H1 (cell line): ENCODE measurements at regions not wholly inside any gene's neighbourhood (a gene's known extent, or its start where the extent isn't known, plus 50 kb on each side); places are given as distances from the start of the nearest gene placed in this dataset.

Experiments
- CTCF ChIA-PET: fragments of 300-600 bp; sonication (Branson Sonifier 250); formaldehyde crosslinking; loops from one replicate; lab custom pipeline; 2021; ENCODE audit not compliant: partially characterized antibody; lab: Charles Lee
- POLR2A ChIA-PET: fragments of 300-600 bp; sonication (Branson Sonifier 250); formaldehyde crosslinking; loops from one replicate; lab custom pipeline; 2021; ENCODE audit warnings: inconsistent platforms; ENCODE audit not compliant: partially characterized antibody; lab: Charles Lee
- DNase-seq, 2 experiments: peaks; one replicate each; pipeline versions ENCODE4 v3.0.0 to v3.0.0-alpha.2; 2010 to 2022; ENCODE audit warnings: low spot score in 2 of 2, low read depth in 1 of 2, mixed read lengths in 1 of 2
- FAIRE-seq: peaks from 2 replicates; lab custom pipeline; 2011; peaks lifted over from hg19 to GRCh38; lab: Jason Lieb, UNC
- H2AFZ ChIP-seq: 2 replicates; pipeline ENCODE4 v1.8.1; 2012; ENCODE audit warnings: low read length, inconsistent platforms
- H2AK5ac ChIP-seq: 2 replicates; pipeline ENCODE4 v1.6.1; 2013; ENCODE audit warnings: low read depth, low read length
- H2BK120ac ChIP-seq: replicated peaks from 2 replicates; pipeline ENCODE3; 2013; ENCODE audit warnings: low read depth, low read length, inconsistent platforms
- H2BK12ac ChIP-seq: 2 replicates; pipeline ENCODE4 v1.6.1; 2013; ENCODE audit warnings: low read depth, low read length
- H2BK15ac ChIP-seq: 2 replicates; pipeline ENCODE4 v1.6.1; 2013; ENCODE audit warnings: low read length
- H2BK20ac ChIP-seq: 2 replicates; pipeline ENCODE4 v1.6.1; 2013; ENCODE audit warnings: low read length
- H2BK5ac ChIP-seq: 2 replicates; pipeline ENCODE4 v1.6.1; 2013; ENCODE audit warnings: low read depth, low read length
- H3K14ac ChIP-seq: 2 replicates; pipeline ENCODE4 v1.6.1; 2013; ENCODE audit warnings: inconsistent platforms; ENCODE audit not compliant: insufficient read length
- H3K18ac ChIP-seq: 2 replicates; pipeline ENCODE4 v1.6.1; 2013; ENCODE audit warnings: low read length; ENCODE audit errors: extremely low read depth
- H3K23ac ChIP-seq: 2 replicates; pipeline ENCODE4 v1.6.1; 2013; ENCODE audit warnings: inconsistent platforms; ENCODE audit not compliant: insufficient read length
- H3K23me2 ChIP-seq: 2 replicates; pipeline ENCODE4 v1.6.1; 2013; ENCODE audit warnings: low read depth, low read length
- H3K27ac ChIP-seq: 2 replicates; pipeline ENCODE4 v1.6.1; 2011; ENCODE audit warnings: low read depth, low read length, inconsistent platforms
- H3K27me3 ChIP-seq, 4 experiments: replicated peaks in 1 of 4; 1 replicate in 1 of 4; 2 replicates in 3 of 4; pipeline versions ENCODE4 v1.6.1 to v1.8.1; 2011 to 2013; ENCODE audit warnings: low read length in 3 of 4, mild to moderate bottlenecking in 3 of 4, inconsistent platforms in 2 of 4, mixed read lengths in 2 of 4, moderate library complexity in 1 of 4; ENCODE audit not compliant: control insufficient read depth in 3 of 4, insufficient read depth in 3 of 4; ENCODE audit errors: extremely low read depth in 1 of 4
- H3K36me3 ChIP-seq, 4 experiments: 2 replicates each; pipeline versions ENCODE4 v1.6.1 to v1.8.1; 2011 to 2013; ENCODE audit warnings: mild to moderate bottlenecking in 4 of 4, low read length in 3 of 4, moderate library complexity in 2 of 4, control low read depth in 1 of 4, inconsistent platforms in 1 of 4; ENCODE audit not compliant: insufficient read depth in 4 of 4, control insufficient read depth in 2 of 4
- H3K4ac ChIP-seq: replicated peaks from 2 replicates; pipeline ENCODE3; 2013; ENCODE audit warnings: low read length, low read depth, mixed read lengths, inconsistent platforms; ENCODE audit not compliant: insufficient read length
- H3K4me1 ChIP-seq, 4 experiments: replicated peaks in 1 of 4; 1 replicate in 1 of 4; 2 replicates in 3 of 4; pipeline versions ENCODE4 v1.6.1 to v1.8.1; 2011 to 2013; ENCODE audit warnings: low read length in 3 of 4, inconsistent platforms in 2 of 4, mixed read lengths in 1 of 4; ENCODE audit not compliant: insufficient read depth in 4 of 4, control insufficient read depth in 3 of 4
- H3K4me2 ChIP-seq, 2 experiments: 2 replicates each; pipeline versions ENCODE4 v1.6.1 to v1.8.1; 2011 to 2013; ENCODE audit warnings: low read depth in 2 of 2, low read length in 2 of 2, control low read depth in 1 of 2, inconsistent platforms in 1 of 2, mild to moderate bottlenecking in 1 of 2; ENCODE audit not compliant: insufficient read depth in 1 of 2
- H3K4me3 ChIP-seq, 4 experiments: fragments of 200-600, 300-600 bp in 1 of 4; sonication (generic), shearing (Covaris generic), sonication (Bioruptor Twin) in 1 of 4; 2 replicates each; pipeline versions ENCODE4 v1.5.1 to v1.8.1; 2011 to 2016; ENCODE audit warnings: low read length in 4 of 4, low read depth in 3 of 4, control low read depth in 2 of 4, inconsistent platforms in 2 of 4, mild to moderate bottlenecking in 2 of 4, mixed read lengths in 1 of 4, moderate library complexity in 1 of 4; ENCODE audit not compliant: insufficient read depth in 2 of 4; ENCODE audit errors: extremely low read depth in 1 of 4
- H3K56ac ChIP-seq: replicated peaks from 2 replicates; pipeline ENCODE3; 2013; ENCODE audit warnings: low read depth, mild to moderate bottlenecking, mixed read lengths, low read length, inconsistent platforms; ENCODE audit not compliant: insufficient read length
- H3K79me1 ChIP-seq: 2 replicates; pipeline ENCODE4 v1.6.1; 2013; ENCODE audit warnings: low read depth, low read length, control low read depth
- H3K79me2 ChIP-seq, 2 experiments: 2 replicates each; pipeline versions ENCODE4 v1.6.1 to v1.8.1; 2012 to 2013; ENCODE audit warnings: low read length in 2 of 2, mild to moderate bottlenecking in 2 of 2, inconsistent platforms in 1 of 2; ENCODE audit not compliant: insufficient read depth in 2 of 2, control insufficient read depth in 1 of 2
- H3K9ac ChIP-seq, 4 experiments: replicated peaks in 1 of 4; 1 replicate in 1 of 4; 2 replicates in 3 of 4; pipeline versions ENCODE4 v1.6.1 to v1.8.1; 2011 to 2013; ENCODE audit warnings: low read depth in 3 of 4, low read length in 3 of 4, control low read depth in 2 of 4, mild to moderate bottlenecking in 2 of 4, moderate library complexity in 2 of 4, inconsistent platforms in 1 of 4; ENCODE audit errors: extremely low read depth in 1 of 4
- H3K9me3 ChIP-seq, 2 experiments: 2 replicates each; pipeline versions ENCODE4 v1.6.1 to v1.8.1; 2012 to 2013; ENCODE audit warnings: mild to moderate bottlenecking in 2 of 2, moderate library complexity in 2 of 2, control low read depth in 1 of 2, inconsistent platforms in 1 of 2, low read depth in 1 of 2, low read length in 1 of 2, mixed read lengths in 1 of 2; ENCODE audit not compliant: insufficient read depth in 2 of 2
- H4K20me1 ChIP-seq, 2 experiments: replicated peaks in 1 of 2; 2 replicates each; pipeline versions ENCODE3 to v1.8.1; 2011 to 2013; ENCODE audit warnings: inconsistent platforms in 2 of 2, low read length in 2 of 2, mild to moderate bottlenecking in 1 of 2; ENCODE audit not compliant: insufficient read depth in 2 of 2, control insufficient read depth in 1 of 2
- H4K5ac ChIP-seq: 2 replicates; pipeline ENCODE4 v1.6.1; 2013; ENCODE audit warnings: low read length, low read depth, mixed read lengths, inconsistent platforms; ENCODE audit not compliant: insufficient read length
- H4K8ac ChIP-seq: 2 replicates; pipeline ENCODE4 v1.8.0; 2013; ENCODE audit warnings: mild to moderate bottlenecking, moderate library complexity, low read length, inconsistent platforms; ENCODE audit not compliant: insufficient read depth; ENCODE audit errors: extremely low read depth
- H4K91ac ChIP-seq: replicated peaks from 2 replicates; pipeline ENCODE3; 2013; ENCODE audit warnings: low read length, mixed read lengths, inconsistent platforms; ENCODE audit not compliant: insufficient read length
- ATF2 ChIP-seq: IDR thresholded peaks from 2 replicates; pipeline ENCODE4 v1.6.1; 2012; ENCODE audit warnings: low read length, inconsistent platforms
- GTF2F1 ChIP-seq: IDR thresholded peaks from 2 replicates; pipeline ENCODE4 v1.6.1; 2012; ENCODE audit warnings: low read depth, low read length, improper control_type of control experiment, borderline replicate concordance
- RFX5 ChIP-seq: IDR thresholded peaks from 2 replicates; pipeline ENCODE4 v1.6.1; 2011; ENCODE audit warnings: low read depth, low read length, improper control_type of control experiment, borderline replicate concordance
- YY1 ChIP-seq: IDR thresholded peaks from 2 replicates; pipeline ENCODE4 v1.6.1; 2011; ENCODE audit warnings: low read depth, mild to moderate bottlenecking, low read length
- WGBS, 2 experiments: shearing (Covaris generic) in 1 of 2; methylation state at CpG; one replicate each; pipeline versions ENCODE4 v1.1.6 to v1.1.7; 2013 to 2015; ENCODE audit warnings: low lambda C conversion rate in 2 of 2, mixed read lengths in 2 of 2, inconsistent platforms in 1 of 2, low coverage in 1 of 2, missing lambda C conversion rate in 1 of 2; ENCODE audit not compliant: insufficient replicate concordance in 2 of 2, insufficient coverage in 1 of 2, insufficient read length in 1 of 2; ENCODE audit errors: extremely low coverage in 1 of 2, missing lambda C conversion rate in 1 of 2; 5-methylcytosine and 5-hydroxymethylcytosine counted together

GRCh38 chr9:65400886-65401285 lies 115.9 kb upstream of the FOXD4L5 start:
- H3K14ac ChIP-seq = no peak overlapping the region
- no peak overlapping the region for H3K4me2 ChIP-seq
- H2BK120ac ChIP-seq = no peak overlapping the region
- no peaks in the 10 kb centered on the region for H4K20me1 ChIP-seq
- H3K9ac ChIP-seq = no peak overlapping the region
- CTCF ChIA-PET = no interaction called here
- no peak overlapping the region for H4K8ac ChIP-seq
- WGBS, 2 experiments = 42% methylated on average over 2 of the region's 9 CpGs; no CpG with 5 or more reads in 1 of the 2 experiments
- H3K23ac ChIP-seq = no peak overlapping the region
- no peak overlapping the region for H3K56ac ChIP-seq
- no peak overlapping the region for H2AFZ ChIP-seq
- H3K4me3 ChIP-seq = no peak overlapping the region
- no peak overlapping the region for H2BK15ac ChIP-seq
- no peak overlapping the region for H2AK5ac ChIP-seq
- H2BK5ac ChIP-seq = no peak overlapping the region
- DNase-seq (no peak), FAIRE-seq (no peak)
- no peaks in the 10 kb centered on the region for H3K27me3 ChIP-seq
- H3K9me3 ChIP-seq = peaks cover 0 to 55% of the 10 kb centered on the region in 2 experiments; a peak in 2 of 4 replicates
- no peak overlapping the region for H2BK20ac ChIP-seq
- H3K4ac ChIP-seq = no peak overlapping the region
- POLR2A ChIA-PET = no interaction called here
- H3K79me1 ChIP-seq = no peaks in the 10 kb centered on the region
- no peak overlapping the region for H4K5ac ChIP-seq
- no peak overlapping the region for H3K18ac ChIP-seq
- H3K79me2 ChIP-seq = no peaks in the 10 kb centered on the region
- H3K23me2 ChIP-seq = no peaks in the 10 kb centered on the region
- no peaks in the 10 kb centered on the region for H3K4me1 ChIP-seq
- no peak overlapping the region for H4K91ac ChIP-seq
- H2BK12ac ChIP-seq = no peak overlapping the region
- H3K27ac ChIP-seq = no peak overlapping the region
- H3K36me3 ChIP-seq = no peaks in the 10 kb centered on the region
- no peak for TF ChIP-seq ATF2
- TF ChIP-seq YY1 = no peak
- no peak for TF ChIP-seq RFX5
- no peak for TF ChIP-seq GTF2F1
